ENCODE measurements at regions not wholly inside any gene's neighbourhood (a gene's known extent, or its start where the extent isn't known, plus 50 kb on each side); places are given as distances from the start of the nearest gene placed in this dataset.

DNA sequence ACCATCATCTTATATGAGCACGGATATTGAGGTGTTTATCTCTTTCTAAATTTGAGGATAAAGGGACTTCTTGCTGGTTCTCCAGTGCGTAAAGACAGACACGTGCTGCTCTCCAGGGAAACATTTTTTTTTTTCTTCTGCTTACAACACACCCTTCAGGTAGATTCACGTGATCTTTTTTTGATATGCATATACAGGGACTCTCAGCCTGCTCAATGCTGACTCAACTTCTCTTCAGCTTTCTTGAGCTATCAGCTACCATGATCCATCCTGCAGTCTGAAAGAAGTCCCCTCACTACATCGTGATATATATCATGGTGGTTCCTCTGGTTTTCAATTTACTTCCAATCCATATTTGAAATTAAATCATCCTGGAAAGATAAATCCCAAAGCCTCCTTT, 87.1 kb upstream of the SLITRK3 start:
- H3K27ac ChIP-seq: no peak overlapping the region
- 0 to 95% (median 52%) methylated on average over 1 to 5 of the region's 5 CpGs for WGBS, 10 experiments
- ATAC-seq (replicated peaks in 6 of 8): no peak

DNA sequence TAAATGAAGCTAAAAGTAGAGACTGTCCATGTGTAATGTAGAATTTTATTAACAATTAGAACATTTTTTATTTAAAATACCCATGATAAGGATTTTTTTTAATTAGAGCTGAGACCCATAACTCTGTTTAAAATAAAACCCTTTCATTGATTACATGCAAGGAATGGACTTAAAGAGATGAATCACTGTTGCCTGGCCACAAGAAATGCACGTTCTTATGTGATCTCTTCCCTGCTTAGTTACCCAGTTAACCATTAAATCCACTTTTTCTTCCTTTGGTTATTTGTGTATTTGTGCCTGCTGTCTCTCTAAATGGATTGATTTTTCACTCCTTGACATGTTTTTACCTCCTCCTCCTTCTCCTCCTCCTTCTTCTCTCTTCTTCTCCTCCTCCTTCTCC, 83.3 kb upstream of the SLITRK3 start:
- Histone ChIP-seq H3K27ac (no peak overlapping the region), H3K4me1 (replicated peaks in 1 of 2) (no peaks in the 10 kb centered on the region), H3K4me3 (no peak overlapping the region)
- no peak for ATAC-seq (replicated peaks in 6 of 8)
- in situ Hi-C loops (cut with MboI; ENCODE audit: low pct_unique_long_range_greater_than_20kb in 2 of 9, low sequenced_read_pairs in 9 of 9, unreplicated experiment in 9 of 9): no loop called here
- 0 to 22% (median 0%) methylated on average over 1 of the region's 1 CpG; no CpG with 5 or more reads in 4 of the 10 experiments for WGBS, 10 experiments

More for the DNA sequence above, 87.1 kb upstream of the SLITRK3 start:
- Histone ChIP-seq H3K4me3 (no peak overlapping the region), H3K4me1 (replicated peaks in 1 of 2) (no peaks in the 10 kb centered on the region)
- in situ Hi-C loops (cut with MboI; ENCODE audit: low pct_unique_long_range_greater_than_20kb in 2 of 9, low sequenced_read_pairs in 9 of 9, unreplicated experiment in 9 of 9): no loop called here

DNA sequence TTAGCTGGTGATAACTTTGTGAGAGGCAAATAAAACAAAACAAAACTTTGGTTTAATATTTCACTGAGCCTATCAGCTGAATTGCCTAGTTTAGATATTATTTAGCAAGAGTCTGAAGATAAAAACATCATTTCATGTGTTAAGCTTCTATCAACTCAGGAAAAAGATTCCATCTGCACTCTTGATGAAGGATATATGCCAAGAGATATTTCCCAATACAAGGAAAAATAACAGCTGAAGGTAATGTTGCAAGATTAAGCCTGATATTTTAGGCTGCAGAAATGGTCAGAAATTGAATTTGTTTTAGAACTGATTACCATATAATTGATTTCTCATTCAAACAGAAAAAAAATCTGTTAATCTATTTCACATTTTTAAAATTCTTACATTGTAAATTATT, 77.2 kb upstream of the SLITRK3 start:
- in situ Hi-C loops (cut with MboI; ENCODE audit: low pct_unique_long_range_greater_than_20kb in 2 of 9, low sequenced_read_pairs in 9 of 9, unreplicated experiment in 9 of 9): no loop called here
- Histone ChIP-seq H3K4me3 (no peak overlapping the region), H3K27ac (no peak overlapping the region), H3K4me1 (replicated peaks in 1 of 2) (no peaks in the 10 kb centered on the region)
- ATAC-seq (replicated peaks in 6 of 8): no peak

DNA sequence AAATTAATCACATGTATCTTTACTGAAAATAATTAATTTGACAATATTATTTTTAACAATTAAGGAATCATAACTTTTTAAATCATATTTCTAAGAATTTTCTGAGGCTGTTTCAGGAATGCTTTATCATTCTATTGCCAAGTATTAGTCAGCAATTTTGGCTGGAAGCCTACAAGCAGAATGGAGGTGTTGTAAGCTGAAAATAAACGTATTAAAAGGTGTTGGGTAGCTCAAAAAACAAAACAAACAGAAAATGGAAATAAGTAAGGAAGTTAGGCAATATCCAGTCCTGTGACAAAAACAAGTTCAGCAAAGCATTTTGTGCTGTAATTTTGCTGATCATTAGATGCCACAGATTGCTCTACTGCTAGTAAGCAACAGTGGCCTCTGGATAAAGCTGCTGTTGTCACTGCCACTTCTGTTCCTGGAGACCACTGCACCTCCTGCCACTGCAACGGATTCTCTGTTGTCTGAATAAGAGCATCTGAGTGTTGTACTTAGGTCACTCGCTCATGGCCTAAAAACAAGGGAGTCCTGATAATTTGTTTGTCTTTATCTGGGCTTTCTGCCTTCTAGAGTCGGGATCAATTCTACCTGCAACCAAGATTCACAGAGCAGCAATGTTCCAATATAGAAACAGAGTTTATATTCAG, 63.5 kb upstream of the SLITRK3 start:
- in situ Hi-C loops (cut with MboI; ENCODE audit: low pct_unique_long_range_greater_than_20kb in 2 of 9, low sequenced_read_pairs in 9 of 9, unreplicated experiment in 9 of 9): no loop called here
- Histone ChIP-seq H3K4me1 (replicated peaks in 1 of 2) (no peaks in the 10 kb centered on the region), H3K27ac (no peak overlapping the region), H3K4me3 (no peak overlapping the region)
- 0 to 100% (median 75%) methylated on average over 1 to 4 of the region's 4 CpGs for WGBS, 10 experiments
- no peak for ATAC-seq (replicated peaks in 6 of 8)

DNA sequence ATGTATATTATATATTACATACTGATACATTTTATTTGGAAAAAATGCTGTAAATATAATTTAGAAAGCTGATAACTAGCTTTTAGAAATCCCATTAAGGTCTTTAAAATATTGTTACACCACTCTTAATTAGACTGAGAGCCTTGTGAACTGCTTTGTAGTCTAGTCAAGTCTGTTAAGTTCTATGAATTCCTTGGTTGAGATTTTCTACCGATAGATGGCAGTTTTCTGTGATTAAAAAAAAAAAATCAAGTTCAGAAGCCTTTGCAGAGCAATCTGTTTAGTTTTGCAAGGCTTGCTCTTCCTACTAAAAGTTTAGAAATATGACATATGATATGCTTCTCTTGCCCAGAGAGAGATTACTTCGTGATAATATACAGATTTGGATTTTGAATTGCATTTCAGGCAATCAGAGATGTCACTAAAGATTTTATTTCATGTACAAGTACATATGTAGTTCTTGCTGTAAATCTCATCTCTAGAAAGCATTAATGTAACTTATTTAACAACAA, 60.4 kb upstream of the SLITRK3 start:
- no peaks in the 10 kb centered on the region for H3K4me1 ChIP-seq (replicated peaks in 1 of 2)
- no peak for ATAC-seq (replicated peaks in 6 of 8)
- 0 to 94% (median 67%) methylated on average over 1 to 2 of the region's 2 CpGs; no CpG with 5 or more reads in 1 of the 10 experiments for WGBS, 10 experiments
- in situ Hi-C loops (cut with MboI; ENCODE audit: low pct_unique_long_range_greater_than_20kb in 2 of 9, low sequenced_read_pairs in 9 of 9, unreplicated experiment in 9 of 9): no loop called here
- H3K4me3 ChIP-seq: no peak overlapping the region
- H3K27ac ChIP-seq: no peak overlapping the region

DNA sequence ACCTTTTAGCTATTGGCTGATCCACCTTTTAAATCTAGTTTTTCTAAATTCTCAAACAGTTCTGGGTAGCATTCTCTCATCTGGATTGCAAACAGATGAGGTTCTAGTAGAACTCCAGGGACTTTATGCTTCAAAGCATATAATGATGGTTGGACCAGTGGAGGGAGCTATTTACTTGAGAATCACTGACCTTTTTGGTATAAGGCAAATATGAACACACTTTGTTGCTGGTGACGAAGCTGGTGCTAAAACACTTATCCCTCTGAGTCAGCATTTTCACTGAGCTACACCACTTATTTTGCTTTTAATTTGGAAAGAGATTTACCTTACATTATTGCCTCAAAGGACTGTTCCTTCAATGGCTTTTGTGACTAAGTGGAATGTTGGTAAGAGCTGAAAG, 58.6 kb upstream of the SLITRK3 start:
- 0 to 100% (median 40%) methylated on average over 1 of the region's 1 CpG; no CpG with 5 or more reads in 4 of the 10 experiments for WGBS, 10 experiments
- H3K27ac ChIP-seq: no peak overlapping the region
- in situ Hi-C loops (cut with MboI; ENCODE audit: low pct_unique_long_range_greater_than_20kb in 2 of 9, low sequenced_read_pairs in 9 of 9, unreplicated experiment in 9 of 9): no loop called here
- H3K4me3 ChIP-seq: no peak overlapping the region
- ATAC-seq (replicated peaks in 6 of 8): peak in 4 of 8 experiments; percentile 31 to 60 (median 36)
- H3K4me1 ChIP-seq (replicated peaks in 1 of 2): no peaks in the 10 kb centered on the region

Measured in motor neuron (in vitro differentiated cells).